Thyroid gland (tissue), 4 donors: ENCODE measurements at regions not wholly inside any gene's neighbourhood (a gene's known extent, or its start where the extent isn't known, plus 50 kb on each side); places are given as distances from the start of the nearest gene placed in this dataset.
A peak's percentile ranks its signal among the peaks of the same experiment; 100 is the strongest.

Source experiments
- DNase-seq, 2 donors: peaks; one replicate each; pipeline ENCODE4 v3.0.0-alpha.2; 2019
- H3K27ac ChIP-seq, 3 donors: fragments of 200-600 bp; sonication (generic); 1 replicate in 2 of 3; 2 replicates in 1 of 3; pipeline ENCODE4 v1.5.1; 2016 to 2019; ENCODE audit warnings: mild to moderate bottlenecking in 1 of 3, moderate library complexity in 1 of 3
- H3K27me3 ChIP-seq: fragments of 200-600 bp; sonication (generic); one replicate; pipeline ENCODE4 v1.5.1; 2019
- H3K36me3 ChIP-seq, 2 donors: fragments of 200-600 bp; sonication (generic); one replicate each; pipeline ENCODE4 v1.5.1; 2016 to 2019
- H3K4me1 ChIP-seq, 2 donors: fragments of 200-600 bp; sonication (generic); one replicate each; pipeline ENCODE4 v1.5.1; 2017 to 2019
- H3K4me3 ChIP-seq, 3 donors: fragments of 200-600 bp; sonication (generic); replicated peaks in 1 of 3; 1 replicate in 2 of 3; 2 replicates in 1 of 3; pipeline ENCODE4 v1.5.1; 2016; ENCODE audit warnings: mild to moderate bottlenecking in 1 of 3
- H3K9me3 ChIP-seq: fragments of 200-600 bp; sonication (generic); one replicate; pipeline ENCODE4 v1.5.1; 2017
- POLR2A ChIP-seq, 2 donors: fragments of 450-650 bp; IDR thresholded peaks; one replicate each; pipeline ENCODE4 v1.6.1; 2017; ENCODE audit warnings: antibody characterized with exemption in 2 of 2, mild to moderate bottlenecking in 2 of 2, moderate library complexity in 1 of 2
- WGBS, 2 donors: methylation state at CpG; one replicate each; pipeline ENCODE4 v1.1.5; 2017; 5-methylcytosine and 5-hydroxymethylcytosine counted together
- intact Hi-C: fragments of 100-400 bp; cut with DNase I; formaldehyde crosslinking; loops from one replicate; pipeline ENCODE4 v1.15.1; 2023
- TF ChIP-seq, protein P1 (sequence below), 6 experiments: fragments of 200-600 bp in 3 of 6; fragments of 450-650 bp in 3 of 6; sonication (generic) in 3 of 6; IDR thresholded peaks; one replicate each; pipeline ENCODE4 v1.5.1; 2016 to 2019; ENCODE audit warnings: antibody characterized with exemption in 6 of 6, mild to moderate bottlenecking in 2 of 6, inconsistent platforms in 1 of 6, moderate library complexity in 1 of 6

DNA sequence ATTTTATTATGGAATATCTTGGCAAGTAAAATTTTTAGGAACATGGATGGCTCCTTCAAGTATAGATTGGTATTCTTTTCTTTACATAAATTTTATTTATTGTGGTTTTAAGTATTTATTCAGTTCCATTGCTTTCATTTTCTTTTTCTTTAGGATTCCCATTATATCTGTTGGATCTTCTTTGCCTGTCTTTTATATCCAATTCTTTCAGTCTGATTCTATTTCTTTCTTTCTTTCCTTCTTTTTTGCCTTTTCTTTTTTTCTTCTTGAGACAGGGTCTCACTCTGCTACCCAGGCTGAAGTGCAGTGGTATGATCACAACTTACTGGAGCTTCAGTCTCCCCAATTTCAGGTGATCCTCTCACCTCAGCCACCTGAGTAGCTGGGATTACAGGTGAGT, 74.2 kb upstream of the GLI3 start:
- Histone ChIP-seq H3K4me3 (no peak overlapping the region), H3K27ac (no peak overlapping the region), H3K27me3 (no peaks in the 10 kb centered on the region), H3K36me3 (no peaks in the 10 kb centered on the region), H3K4me1 (peaks cover 11 to 18% of the 10 kb centered on the region in 2 donors), H3K9me3 (peaks cover 8% of the 10 kb centered on the region)
- TF ChIP-seq, protein P1, sequence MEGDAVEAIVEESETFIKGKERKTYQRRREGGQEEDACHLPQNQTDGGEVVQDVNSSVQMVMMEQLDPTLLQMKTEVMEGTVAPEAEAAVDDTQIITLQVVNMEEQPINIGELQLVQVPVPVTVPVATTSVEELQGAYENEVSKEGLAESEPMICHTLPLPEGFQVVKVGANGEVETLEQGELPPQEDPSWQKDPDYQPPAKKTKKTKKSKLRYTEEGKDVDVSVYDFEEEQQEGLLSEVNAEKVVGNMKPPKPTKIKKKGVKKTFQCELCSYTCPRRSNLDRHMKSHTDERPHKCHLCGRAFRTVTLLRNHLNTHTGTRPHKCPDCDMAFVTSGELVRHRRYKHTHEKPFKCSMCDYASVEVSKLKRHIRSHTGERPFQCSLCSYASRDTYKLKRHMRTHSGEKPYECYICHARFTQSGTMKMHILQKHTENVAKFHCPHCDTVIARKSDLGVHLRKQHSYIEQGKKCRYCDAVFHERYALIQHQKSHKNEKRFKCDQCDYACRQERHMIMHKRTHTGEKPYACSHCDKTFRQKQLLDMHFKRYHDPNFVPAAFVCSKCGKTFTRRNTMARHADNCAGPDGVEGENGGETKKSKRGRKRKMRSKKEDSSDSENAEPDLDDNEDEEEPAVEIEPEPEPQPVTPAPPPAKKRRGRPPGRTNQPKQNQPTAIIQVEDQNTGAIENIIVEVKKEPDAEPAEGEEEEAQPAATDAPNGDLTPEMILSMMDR (IDR thresholded peaks at IDR 0.05), result no peak
- TF ChIP-seq POLR2A (IDR thresholded peaks at IDR 0.05), result no peak
- no peak for DNase-seq
- intact Hi-C loops, result no loop called here

DNA sequence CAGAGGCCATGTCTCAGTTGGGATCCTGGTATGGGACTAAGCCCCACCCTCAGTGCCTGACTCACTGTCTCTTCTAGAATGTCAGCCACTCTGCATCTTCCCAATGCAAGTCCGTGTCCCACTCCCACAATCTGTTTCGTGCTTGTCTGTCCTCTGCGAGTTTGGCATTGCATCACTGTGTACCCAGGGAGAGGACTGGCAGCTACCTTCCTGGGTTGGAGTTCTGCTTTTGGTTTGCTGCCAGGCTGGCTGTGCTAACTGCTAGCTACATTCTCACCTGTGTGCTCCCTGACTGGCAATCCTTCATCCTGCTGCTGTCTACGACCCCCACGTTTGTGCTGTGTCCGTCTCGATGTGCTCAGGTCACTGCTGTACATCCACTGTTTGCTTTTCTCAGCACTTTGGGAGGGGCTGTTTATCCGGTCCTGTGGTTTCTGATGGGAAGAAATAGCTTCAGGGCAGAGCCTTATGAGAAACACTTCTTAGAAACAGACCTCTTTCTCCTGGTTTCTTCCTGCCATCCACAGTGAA, 56.0 kb upstream of the GLI3 start:
- Histone ChIP-seq H3K4me1 (no peaks in the 10 kb centered on the region), H3K36me3 (no peaks in the 10 kb centered on the region), H3K9me3 (no peaks in the 10 kb centered on the region), H3K4me3 (no peak overlapping the region), H3K27me3 (no peaks in the 10 kb centered on the region), H3K27ac (no peak overlapping the region)
- WGBS, 2 donors, result 31 to 38% methylated on average over 8 of the region's 8 CpGs
- intact Hi-C loops, result no loop called here
- peak; percentile 56 to 66 for DNase-seq
- TF ChIP-seq, protein P1 (IDR thresholded peaks at IDR 0.05), result no peak
- no peak for TF ChIP-seq POLR2A (IDR thresholded peaks at IDR 0.05)

DNA sequence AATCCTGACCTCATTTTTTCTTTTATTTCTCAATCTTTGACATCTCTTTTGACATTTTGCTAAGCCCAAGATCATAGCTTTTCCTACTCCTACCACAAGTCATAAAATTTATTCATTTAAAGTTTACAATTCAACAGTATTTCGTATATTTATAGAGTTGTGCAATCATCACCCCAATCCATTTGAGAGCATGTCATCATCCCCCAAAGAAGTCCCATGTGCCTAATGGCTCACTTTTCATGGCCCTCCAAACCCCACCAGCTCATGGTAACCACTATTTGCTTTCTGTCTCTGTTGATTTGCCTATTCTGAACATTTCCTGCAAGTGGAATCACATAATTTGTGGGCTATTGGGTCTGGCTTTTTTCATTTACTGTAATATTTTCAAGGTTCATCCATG, 52.5 kb upstream of the GLI3 start:
- H3K27me3 ChIP-seq, result no peaks in the 10 kb centered on the region
- no peak for DNase-seq

More for the DNA sequence above, 52.5 kb upstream of the GLI3 start:
- no peak overlapping the region for H3K4me3 ChIP-seq
- no peaks in the 10 kb centered on the region for H3K9me3 ChIP-seq
- intact Hi-C loops, result no loop called here
- TF ChIP-seq, protein P1 (IDR thresholded peaks at IDR 0.05), result no peak
- TF ChIP-seq POLR2A (IDR thresholded peaks at IDR 0.05), result no peak
- H3K27ac ChIP-seq, result no peak overlapping the region
- H3K36me3 ChIP-seq, result no peaks in the 10 kb centered on the region
- peaks cover 5 to 6% of the 10 kb centered on the region in 2 donors for H3K4me1 ChIP-seq
- WGBS, 2 donors, result 91 to 92% methylated on average over 1 of the region's 1 CpG
